ENCODE measurements at regions not wholly inside any gene's neighbourhood (a gene's known extent, or its start where the extent isn't known, plus 50 kb on each side); places are given as distances from the start of the nearest gene placed in this dataset.
"Not testable (repeated sequence)": the region's sequence is repeated elsewhere in the genome, so short reads cannot be mapped to it uniquely, and the experiment has no call there.

DNA sequence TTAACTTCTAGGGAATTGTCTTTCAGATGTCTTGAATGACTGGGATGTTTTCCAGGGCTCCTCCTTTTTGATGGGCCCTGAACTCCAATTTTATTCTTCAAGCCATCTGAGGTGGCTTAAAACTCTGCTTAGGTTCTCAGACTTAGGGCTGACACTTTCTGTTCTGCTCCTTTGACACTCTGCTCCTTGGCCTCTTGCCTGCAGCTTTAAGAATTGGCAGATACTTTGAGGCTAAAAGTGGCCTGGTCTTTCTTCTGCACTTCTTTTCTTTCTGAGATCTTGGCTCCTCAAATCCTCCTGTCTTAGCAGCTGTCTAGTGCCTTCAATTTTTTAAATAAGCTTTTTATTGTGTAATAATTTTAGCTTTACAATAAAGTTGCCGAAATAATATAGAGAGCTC lies 294.6 kb downstream of the RPS6KC1 start:
- no peaks in the 10 kb centered on the region for H4K20me1 ChIP-seq (ENCODE audit: control insufficient read depth, extremely low read depth, insufficient read depth, low read length)
- peaks cover 4% of the 10 kb centered on the region for H3K27me3 ChIP-seq (ENCODE audit: control insufficient read depth, extremely low read depth, insufficient read depth, low read length)
- FAIRE-seq (no peak), DNase-seq (ENCODE audit: low read depth, low spot score) (no peak)
- no peaks in the 10 kb centered on the region for H3K36me3 ChIP-seq (ENCODE audit: control insufficient read depth in 2 of 2, extremely low read depth in 1 of 2, insufficient read depth in 2 of 2, low read length in 2 of 2)
- no peak overlapping the region for H3K4me3 ChIP-seq (ENCODE audit: control insufficient read depth in 2 of 3, extremely low read depth in 1 of 3, insufficient read depth in 2 of 3, low read depth in 1 of 3, low read length in 3 of 3)
- H3K4me1 ChIP-seq (ENCODE audit: control insufficient read depth, extremely low read depth, insufficient read depth, low read length) = no peaks in the 10 kb centered on the region
- H3K79me2 ChIP-seq (ENCODE audit: control insufficient read depth, insufficient read depth, low read length) = no peaks in the 10 kb centered on the region
- no peak overlapping the region for H3K4me2 ChIP-seq (ENCODE audit: control insufficient read depth, extremely low read depth, insufficient read depth, low read depth, low read length)
- no peak overlapping the region for H3K9ac ChIP-seq (ENCODE audit: control insufficient read depth, extremely low read depth, insufficient read depth, low read length)
- TF ChIP-seq EZH2 (IDR thresholded peaks at IDR 0.05; ENCODE audit: low read length) (no peak), CTCF (optimal IDR thresholded peaks at IDR 0.05 in 1 of 3, IDR thresholded peaks at IDR 0.05 in 1 of 3, conservative IDR thresholded peaks at IDR 0.05 in 1 of 3; ENCODE audit: extremely low read depth in 1 of 3, insufficient read depth in 2 of 3, low read length in 3 of 3) (no peak)
- no peak overlapping the region for H3K27ac ChIP-seq (ENCODE audit: control insufficient read depth, insufficient read depth, low read length)
- H3K9me1 ChIP-seq (ENCODE audit: control insufficient read depth, extremely low read depth, insufficient read depth, low read length) = no peaks in the 10 kb centered on the region
- H3K9me3 ChIP-seq (ENCODE audit: control insufficient read depth, low read depth, low read length) = no peaks in the 10 kb centered on the region
- dilution Hi-C loops (cut with MboI; ENCODE audit: extremely low pct_ligation_motif_present, low sequenced_read_pairs) = no loop called here
- no peak overlapping the region for H2AFZ ChIP-seq (ENCODE audit: control insufficient read depth, low read length)

- Histone ChIP-seq H3K27ac (ENCODE audit: control insufficient read depth, insufficient read depth, low read length) (no peak overlapping the region), H2AFZ (ENCODE audit: control insufficient read depth, low read length) (no peak overlapping the region), H3K4me1 (ENCODE audit: control insufficient read depth, extremely low read depth, insufficient read depth, low read length) (no peaks in the 10 kb centered on the region), H3K79me2 (ENCODE audit: control insufficient read depth, insufficient read depth, low read length) (no peaks in the 10 kb centered on the region), H3K9ac (ENCODE audit: control insufficient read depth, extremely low read depth, insufficient read depth, low read length) (no peak overlapping the region), H3K4me2 (ENCODE audit: control insufficient read depth, extremely low read depth, insufficient read depth, low read depth, low read length) (no peak overlapping the region), H4K20me1 (ENCODE audit: control insufficient read depth, extremely low read depth, insufficient read depth, low read length) (no peaks in the 10 kb centered on the region), H3K9me3 (ENCODE audit: control insufficient read depth, low read depth, low read length) (no peaks in the 10 kb centered on the region), H3K27me3 (ENCODE audit: control insufficient read depth, extremely low read depth, insufficient read depth, low read length) (no peaks in the 10 kb centered on the region), H3K4me3 (ENCODE audit: control insufficient read depth in 2 of 3, extremely low read depth in 1 of 3, insufficient read depth in 2 of 3, low read depth in 1 of 3, low read length in 3 of 3) (no peak overlapping the region), H3K9me1 (ENCODE audit: control insufficient read depth, extremely low read depth, insufficient read depth, low read length) (no peaks in the 10 kb centered on the region), H3K36me3 (ENCODE audit: control insufficient read depth in 2 of 2, extremely low read depth in 1 of 2, insufficient read depth in 2 of 2, low read length in 2 of 2) (no peaks in the 10 kb centered on the region)
- dilution Hi-C loops (cut with MboI; ENCODE audit: extremely low pct_ligation_motif_present, low sequenced_read_pairs) = no loop called here
- no peak for TF ChIP-seq CTCF (optimal IDR thresholded peaks at IDR 0.05 in 1 of 3, IDR thresholded peaks at IDR 0.05 in 1 of 3, conservative IDR thresholded peaks at IDR 0.05 in 1 of 3; ENCODE audit: extremely low read depth in 1 of 3, insufficient read depth in 2 of 3, low read length in 3 of 3)
- no peak for TF ChIP-seq EZH2 (IDR thresholded peaks at IDR 0.05; ENCODE audit: low read length)
- DNase-seq (ENCODE audit: low read depth, low spot score) (no peak), FAIRE-seq (no peak)
These were observed 306.4 kb downstream of the RPS6KC1 start for GRCh38 chr1:213357403-213357802.

GRCh38 chr1:213358368-213358767 lies 307.3 kb downstream of the RPS6KC1 start:
- H3K27me3 ChIP-seq (ENCODE audit: control insufficient read depth, extremely low read depth, insufficient read depth, low read length); H3K27ac ChIP-seq (ENCODE audit: control insufficient read depth, insufficient read depth, low read length); H3K4me1 ChIP-seq (ENCODE audit: control insufficient read depth, extremely low read depth, insufficient read depth, low read length); H3K36me3 ChIP-seq (ENCODE audit: control insufficient read depth in 2 of 2, extremely low read depth in 1 of 2, insufficient read depth in 2 of 2, low read length in 2 of 2); DNase-seq (ENCODE audit: low read depth, low spot score); FAIRE-seq; H3K4me3 ChIP-seq (ENCODE audit: control insufficient read depth in 2 of 3, extremely low read depth in 1 of 3, insufficient read depth in 2 of 3, low read depth in 1 of 3, low read length in 3 of 3); dilution Hi-C loops (cut with MboI; ENCODE audit: extremely low pct_ligation_motif_present, low sequenced_read_pairs); H3K9me3 ChIP-seq (ENCODE audit: control insufficient read depth, low read depth, low read length); H3K9ac ChIP-seq (ENCODE audit: control insufficient read depth, extremely low read depth, insufficient read depth, low read length); H4K20me1 ChIP-seq (ENCODE audit: control insufficient read depth, extremely low read depth, insufficient read depth, low read length); H3K79me2 ChIP-seq (ENCODE audit: control insufficient read depth, insufficient read depth, low read length); H3K4me2 ChIP-seq (ENCODE audit: control insufficient read depth, extremely low read depth, insufficient read depth, low read depth, low read length); H2AFZ ChIP-seq (ENCODE audit: control insufficient read depth, low read length); H3K9me1 ChIP-seq (ENCODE audit: control insufficient read depth, extremely low read depth, insufficient read depth, low read length): not testable (repeated sequence)
